Endodermal cell (in vitro differentiated cells): ENCODE measurements at regions not wholly inside any gene's neighbourhood (a gene's known extent, or its start where the extent isn't known, plus 50 kb on each side); places are given as distances from the start of the nearest gene placed in this dataset.

Experiments used
- DNase-seq: peaks from one replicate; pipeline ENCODE4 v3.0.0-alpha.2; 2017
- H3K27ac ChIP-seq: 2 replicates; pipeline ENCODE4 v1.5.1; 2013; ENCODE audit warnings: mild to moderate bottlenecking, low read depth, low read length, moderate library complexity
- H3K27me3 ChIP-seq: 2 replicates; pipeline ENCODE4 v1.6.1; 2013; ENCODE audit warnings: mild to moderate bottlenecking, low read length, moderate library complexity; ENCODE audit not compliant: insufficient read depth, control insufficient read depth, poor library complexity, severe bottlenecking
- H3K36me3 ChIP-seq: 2 replicates; pipeline ENCODE4 v1.7.0; 2013; ENCODE audit warnings: mild to moderate bottlenecking, low read length, moderate library complexity; ENCODE audit not compliant: control insufficient read depth, insufficient read depth
- H3K4me1 ChIP-seq: one replicate; pipeline ENCODE4 v1.7.0; 2013; ENCODE audit warnings: low read length; ENCODE audit not compliant: control insufficient read depth, insufficient read depth
- H3K4me3 ChIP-seq: 2 replicates; pipeline ENCODE4 v1.5.1; 2013; ENCODE audit warnings: mild to moderate bottlenecking, low read length, moderate library complexity
- H3K9ac ChIP-seq: 2 replicates; pipeline ENCODE4 v1.6.1; 2013; ENCODE audit warnings: mild to moderate bottlenecking, low read length, moderate library complexity; ENCODE audit not compliant: poor library complexity, severe bottlenecking; ENCODE audit errors: extremely low read depth
- H3K9me3 ChIP-seq: 2 replicates; pipeline ENCODE4 v1.6.1; 2013; ENCODE audit warnings: mild to moderate bottlenecking, low read length, moderate library complexity; ENCODE audit not compliant: control insufficient read depth
- H3K27ac Mint-ChIP-seq: 2 replicates; pipeline ENCODE4 v1.8.0; 2020; ENCODE audit warnings: mixed read lengths
- H3K27me3 Mint-ChIP-seq: 2 replicates; pipeline ENCODE4 v1.8.0; 2021; ENCODE audit warnings: mild to moderate bottlenecking, mixed read lengths; ENCODE audit not compliant: insufficient read depth
- H3K36me3 Mint-ChIP-seq: 2 replicates; pipeline ENCODE4 v1.8.0; 2020; ENCODE audit warnings: low read depth, mixed read lengths
- H3K4me1 Mint-ChIP-seq: 2 replicates; pipeline ENCODE4 v1.8.0; 2020; ENCODE audit warnings: mixed read lengths
- H3K4me3 Mint-ChIP-seq: 2 replicates; pipeline ENCODE4 v1.8.0; 2020; ENCODE audit warnings: mild to moderate bottlenecking, moderate library complexity, mixed read lengths
- H3K9me3 Mint-ChIP-seq: 2 replicates; pipeline ENCODE4 v1.8.0; 2020; ENCODE audit warnings: mild to moderate bottlenecking, mixed read lengths
- WGBS, 2 experiments: methylation state at CpG; one replicate each; pipeline versions ENCODE4 v1.1.5 to v1.1.7; 2013; ENCODE audit warnings: missing lambda C conversion rate in 2 of 2, mixed read lengths in 1 of 2; ENCODE audit not compliant: insufficient coverage in 1 of 2, insufficient read length in 1 of 2; 5-methylcytosine and 5-hydroxymethylcytosine counted together
- TF ChIP-seq, protein P1 (sequence below): fragments of 200-600 bp; sonication (generic); conservative IDR thresholded peaks from 2 replicates; pipeline ENCODE4 v1.5.0; 2021; ENCODE audit warnings: antibody characterized with exemption, mild to moderate bottlenecking

DNA sequence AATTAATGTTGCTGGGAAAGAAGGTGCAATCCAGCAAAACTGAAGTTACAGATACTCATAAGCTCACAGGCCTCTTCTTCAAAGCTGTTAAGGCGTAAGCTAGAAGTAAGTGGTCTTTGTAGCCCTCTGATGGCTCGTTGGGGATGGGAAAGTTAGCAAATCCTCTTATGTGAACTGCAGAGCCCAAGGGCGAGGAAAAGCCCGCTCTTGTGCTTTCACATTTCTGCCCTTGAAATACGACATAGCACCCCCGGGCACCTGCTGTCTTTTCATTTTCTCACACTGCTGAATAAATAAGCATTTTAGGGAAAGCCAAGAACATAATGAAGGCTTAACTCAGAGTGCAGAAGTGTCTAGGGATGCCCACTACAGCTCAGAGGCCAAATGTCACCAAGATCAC lies 73.1 kb upstream of the SORBS2 start:
- H3K27me3 Mint-ChIP-seq: no peaks in the 10 kb centered on the region
- no peak for DNase-seq
- Histone ChIP-seq H3K4me1 (no peaks in the 10 kb centered on the region), H3K9me3 (peaks cover 10% of the 10 kb centered on the region), H3K27me3 (no peaks in the 10 kb centered on the region), H3K4me3 (no peak overlapping the region), H3K9ac (no peak overlapping the region), H3K36me3 (no peaks in the 10 kb centered on the region), H3K27ac (no peak overlapping the region)
- no peaks in the 10 kb centered on the region for H3K36me3 Mint-ChIP-seq
- H3K4me3 Mint-ChIP-seq: no peak overlapping the region
- H3K4me1 Mint-ChIP-seq: peaks cover 3% of the 10 kb centered on the region
- TF ChIP-seq, protein P1, sequence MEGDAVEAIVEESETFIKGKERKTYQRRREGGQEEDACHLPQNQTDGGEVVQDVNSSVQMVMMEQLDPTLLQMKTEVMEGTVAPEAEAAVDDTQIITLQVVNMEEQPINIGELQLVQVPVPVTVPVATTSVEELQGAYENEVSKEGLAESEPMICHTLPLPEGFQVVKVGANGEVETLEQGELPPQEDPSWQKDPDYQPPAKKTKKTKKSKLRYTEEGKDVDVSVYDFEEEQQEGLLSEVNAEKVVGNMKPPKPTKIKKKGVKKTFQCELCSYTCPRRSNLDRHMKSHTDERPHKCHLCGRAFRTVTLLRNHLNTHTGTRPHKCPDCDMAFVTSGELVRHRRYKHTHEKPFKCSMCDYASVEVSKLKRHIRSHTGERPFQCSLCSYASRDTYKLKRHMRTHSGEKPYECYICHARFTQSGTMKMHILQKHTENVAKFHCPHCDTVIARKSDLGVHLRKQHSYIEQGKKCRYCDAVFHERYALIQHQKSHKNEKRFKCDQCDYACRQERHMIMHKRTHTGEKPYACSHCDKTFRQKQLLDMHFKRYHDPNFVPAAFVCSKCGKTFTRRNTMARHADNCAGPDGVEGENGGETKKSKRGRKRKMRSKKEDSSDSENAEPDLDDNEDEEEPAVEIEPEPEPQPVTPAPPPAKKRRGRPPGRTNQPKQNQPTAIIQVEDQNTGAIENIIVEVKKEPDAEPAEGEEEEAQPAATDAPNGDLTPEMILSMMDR: no peak
- H3K9me3 Mint-ChIP-seq: peaks cover 7% of the 10 kb centered on the region
- no peak overlapping the region for H3K27ac Mint-ChIP-seq
- WGBS, 2 experiments: 50 to 84% methylated on average over 2 to 6 of the region's 6 CpGs

DNA sequence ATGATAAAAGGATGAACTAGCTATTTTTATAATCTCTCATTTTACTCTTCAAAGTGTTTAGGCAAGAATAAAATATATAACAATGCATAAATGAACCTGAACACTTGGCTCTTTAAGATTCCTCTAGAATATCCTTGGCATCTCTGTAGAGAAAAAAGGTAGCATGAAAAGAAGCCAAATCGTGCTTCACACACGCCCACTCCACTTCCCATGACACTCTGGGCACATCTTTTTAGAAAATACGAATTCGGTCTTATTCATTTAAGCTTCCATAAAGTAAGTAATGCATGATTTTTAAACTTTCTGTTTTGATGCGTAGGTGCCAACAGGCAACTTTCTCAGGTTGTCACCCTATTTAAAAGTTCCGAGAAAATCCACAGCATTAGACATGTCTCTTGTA lies 73.6 kb upstream of the SORBS2 start:
- peaks cover 7% of the 10 kb centered on the region for H3K4me1 Mint-ChIP-seq
- WGBS, 2 experiments: 89 to 100% methylated on average over 3 to 6 of the region's 6 CpGs
- no peaks in the 10 kb centered on the region for H3K27me3 ChIP-seq
- no peak overlapping the region for H3K4me3 Mint-ChIP-seq
- peaks cover 10% of the 10 kb centered on the region for H3K9me3 ChIP-seq
- H3K27ac ChIP-seq: no peak overlapping the region
- TF ChIP-seq, protein P1: no peak
- no peak overlapping the region for H3K27ac Mint-ChIP-seq
- H3K4me3 ChIP-seq: no peak overlapping the region
- H3K36me3 ChIP-seq: no peaks in the 10 kb centered on the region
- H3K27me3 Mint-ChIP-seq: no peaks in the 10 kb centered on the region
- no peaks in the 10 kb centered on the region for H3K4me1 ChIP-seq
- no peaks in the 10 kb centered on the region for H3K36me3 Mint-ChIP-seq
- no peak for DNase-seq
- H3K9me3 Mint-ChIP-seq: peaks cover 7% of the 10 kb centered on the region
- no peak overlapping the region for H3K9ac ChIP-seq

DNA sequence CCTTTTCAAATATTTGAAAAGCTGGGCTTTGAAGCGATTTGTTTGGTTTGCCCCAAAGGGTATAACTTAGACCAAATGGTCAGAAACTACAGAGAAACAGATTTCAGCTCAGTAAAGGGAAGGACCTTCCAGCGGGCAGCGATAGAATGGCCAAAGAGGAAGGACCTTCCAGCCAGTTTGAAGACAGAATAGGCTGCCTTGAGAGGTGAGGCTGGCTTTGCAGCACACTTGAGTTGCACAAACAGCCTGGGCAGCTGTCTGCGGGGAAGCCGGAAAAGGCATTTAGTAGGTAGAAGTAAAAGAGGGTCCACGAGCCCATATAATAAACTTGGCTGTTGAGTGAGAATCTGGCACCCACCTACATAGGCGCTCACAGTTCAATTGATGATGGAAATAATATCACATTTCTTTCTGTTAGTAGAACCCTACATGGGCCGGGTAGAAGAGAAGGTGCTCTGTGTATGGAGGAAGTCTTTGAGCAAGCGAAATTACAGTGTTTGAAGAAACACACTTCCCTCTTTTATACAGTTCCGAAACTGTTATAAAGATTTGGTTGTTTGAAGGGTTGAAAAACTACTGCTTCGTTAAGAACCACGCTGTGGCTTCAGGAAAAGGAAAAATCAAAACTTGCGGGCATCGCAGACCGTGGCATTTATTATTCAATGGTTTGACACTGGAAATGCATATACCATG lies 75.0 kb upstream of the SORBS2 start:
- H3K36me3 Mint-ChIP-seq: no peaks in the 10 kb centered on the region
- peaks cover 7% of the 10 kb centered on the region for H3K9me3 Mint-ChIP-seq
- H3K27me3 Mint-ChIP-seq: no peaks in the 10 kb centered on the region
- no peak for DNase-seq
- H3K9me3 ChIP-seq: peaks cover 10% of the 10 kb centered on the region
- WGBS, 2 experiments: 79 to 83% methylated on average over 10 to 15 of the region's 15 CpGs
- TF ChIP-seq, protein P1: no peak
- H3K4me1 Mint-ChIP-seq: peaks cover 5% of the 10 kb centered on the region
- no peak overlapping the region for H3K27ac Mint-ChIP-seq
- no peaks in the 10 kb centered on the region for H3K36me3 ChIP-seq
- H3K4me1 ChIP-seq: no peaks in the 10 kb centered on the region
- H3K9ac ChIP-seq: no peak overlapping the region
- H3K27ac ChIP-seq: no peak overlapping the region
- H3K4me3 ChIP-seq: no peak overlapping the region
- H3K4me3 Mint-ChIP-seq: no peak overlapping the region
- H3K27me3 ChIP-seq: no peaks in the 10 kb centered on the region
